ENCODE measurements at regions not wholly inside any gene's neighbourhood (a gene's known extent, or its start where the extent isn't known, plus 50 kb on each side); places are given as distances from the start of the nearest gene placed in this dataset.

- DNase-seq (ENCODE audit: low spot score): no peak
Observed at GRCh38 chr16:86088816-86089215, 189.9 kb downstream of the IRF8 start.

- no peak for DNase-seq (ENCODE audit: low spot score)
Observed at GRCh38 chr16:86089334-86089900, 190.5 kb downstream of the IRF8 start.

GRCh38 chr16:86089991-86090390 is 191.0 kb downstream of the IRF8 start:
- no peak for DNase-seq (ENCODE audit: low spot score)

- no peak for DNase-seq (ENCODE audit: low spot score)
Observed at GRCh38 chr16:86090461-86091170, 191.7 kb downstream of the IRF8 start.

- no peak for DNase-seq (ENCODE audit: low spot score)
Observed at GRCh38 chr16:86091976-86092375, 193.0 kb downstream of the IRF8 start.

- DNase-seq (ENCODE audit: low spot score): no peak
Observed at GRCh38 chr16:86092586-86093480, 193.9 kb downstream of the IRF8 start.

- DNase-seq (ENCODE audit: low spot score): no peak
Observed at GRCh38 chr16:86093801-86094750, 195.1 kb downstream of the IRF8 start.

GRCh38 chr16:86095131-86095752 is 196.3 kb downstream of the IRF8 start:
- no peak for DNase-seq (ENCODE audit: low spot score)

GRCh38 chr16:86095906-86096485 is 197.0 kb downstream of the IRF8 start:
- DNase-seq (ENCODE audit: low spot score): no peak

- DNase-seq (ENCODE audit: low spot score): no peak
Observed at GRCh38 chr16:86096850-86097249, 197.9 kb downstream of the IRF8 start.

GRCh38 chr16:86099326-86099725 is 200.4 kb downstream of the IRF8 start:
- no peak for DNase-seq (ENCODE audit: low spot score)

GRCh38 chr16:86100205-86101136 is 201.5 kb downstream of the IRF8 start:
- DNase-seq (ENCODE audit: low spot score): peak; percentile 15

- DNase-seq (ENCODE audit: low spot score): no peak
Observed at GRCh38 chr16:86101137-86101896, 202.4 kb downstream of the IRF8 start.

- no peak for DNase-seq (ENCODE audit: low spot score)
Observed at GRCh38 chr16:86101897-86102157, 202.9 kb downstream of the IRF8 start.

GRCh38 chr16:86103320-86103719 is 204.4 kb downstream of the IRF8 start:
- no peak for DNase-seq (ENCODE audit: low spot score)

- no peak for DNase-seq (ENCODE audit: low spot score)
Observed at GRCh38 chr16:86104537-86105048, 205.6 kb downstream of the IRF8 start.

GRCh38 chr16:86107215-86107825 is 208.4 kb downstream of the IRF8 start:
- peak; percentile 21 for DNase-seq (ENCODE audit: low spot score)

- no peak for DNase-seq (ENCODE audit: low spot score)
Observed at GRCh38 chr16:86108062-86108461, 209.1 kb downstream of the IRF8 start.
